ENCODE measurements at regions not wholly inside any gene's neighbourhood (a gene's known extent, or its start where the extent isn't known, plus 50 kb on each side); places are given as distances from the start of the nearest gene placed in this dataset.

DNA sequence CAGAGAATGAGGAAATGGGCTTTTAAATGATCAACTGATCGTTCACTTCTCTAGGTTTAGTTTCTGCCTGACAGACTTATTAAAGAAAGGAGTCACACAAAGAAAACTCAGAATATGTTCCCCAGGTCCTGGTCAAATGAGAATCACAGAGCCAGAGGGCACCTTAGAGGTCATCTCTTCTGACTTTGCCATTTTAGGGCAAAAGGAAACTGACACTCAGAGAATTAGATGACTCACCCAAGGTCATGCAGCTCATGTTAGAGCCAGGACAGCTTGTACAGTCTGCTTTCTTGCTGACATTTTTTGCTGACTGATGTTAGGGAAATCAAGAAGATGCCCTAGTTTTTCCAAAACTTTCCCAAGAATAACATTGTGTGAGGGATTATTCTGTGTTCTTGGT lies 312.7 kb upstream of the SP8 start:
- DNase-seq, result no peak

DNA sequence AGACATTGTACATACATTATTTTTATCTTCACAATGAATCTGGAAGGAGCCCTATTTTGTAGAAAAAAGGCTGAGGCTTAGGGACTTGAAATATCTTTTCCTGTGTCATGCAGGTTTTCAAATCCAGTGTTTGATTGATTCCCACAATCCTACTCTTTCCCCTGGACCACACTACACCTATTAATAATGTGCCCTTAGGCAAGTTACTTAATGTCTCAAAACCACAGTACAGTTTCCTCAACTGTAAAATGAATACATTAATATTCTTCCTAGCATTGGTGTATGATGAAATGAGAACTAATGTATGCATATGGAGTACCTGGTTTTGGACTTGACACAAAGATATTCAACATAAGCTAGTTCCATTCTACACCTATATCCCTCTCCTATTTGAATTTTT lies 313.3 kb upstream of the SP8 start:
- DNase-seq, result no peak

GRCh38 chr7:21101541-21101940 lies 314.9 kb upstream of the SP8 start:
- no peak for DNase-seq

GRCh38 chr7:21103426-21104123 lies 316.9 kb upstream of the SP8 start:
- DNase-seq, result no peak

DNA sequence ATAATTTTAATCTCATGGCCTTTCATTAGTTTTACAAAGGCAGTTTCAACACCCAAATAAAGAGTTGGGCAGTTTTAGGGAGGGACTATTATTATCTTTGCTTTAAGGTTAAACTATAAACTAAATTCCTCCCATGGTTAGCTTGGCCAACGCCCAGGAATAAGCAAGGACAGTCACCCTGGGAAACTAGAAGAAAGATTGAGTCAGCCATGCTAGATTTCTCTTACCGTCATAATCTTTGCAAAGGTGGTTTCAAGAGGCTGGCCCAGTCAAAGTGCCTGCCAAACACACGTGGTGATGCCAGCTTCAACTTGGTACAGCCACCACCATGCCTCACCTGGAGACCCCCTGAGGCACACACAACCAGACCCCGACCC lies 317.4 kb upstream of the SP8 start:
- DNase-seq, result no peak

DNA sequence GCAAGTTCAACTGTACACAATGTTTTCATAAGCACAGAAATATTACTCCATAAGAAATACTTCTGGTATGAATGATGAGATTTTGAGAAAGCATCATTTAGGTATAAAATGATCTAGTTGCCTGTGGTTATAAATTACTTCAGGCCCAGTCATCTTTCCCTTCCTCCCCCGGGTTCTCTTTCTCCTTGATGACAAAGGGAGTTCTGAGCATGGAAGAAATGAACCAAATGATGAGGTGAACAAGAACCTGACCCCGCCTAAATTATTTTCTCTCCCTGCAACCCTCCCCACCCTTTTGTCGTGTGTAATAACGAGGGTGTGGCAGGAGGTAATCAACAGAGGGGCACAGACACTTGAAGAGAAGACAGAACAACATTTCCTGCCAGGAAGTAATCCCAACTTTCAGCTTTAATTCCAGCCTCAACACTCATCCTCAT lies 319.6 kb upstream of the SP8 start:
- DNase-seq, result no peak

DNA sequence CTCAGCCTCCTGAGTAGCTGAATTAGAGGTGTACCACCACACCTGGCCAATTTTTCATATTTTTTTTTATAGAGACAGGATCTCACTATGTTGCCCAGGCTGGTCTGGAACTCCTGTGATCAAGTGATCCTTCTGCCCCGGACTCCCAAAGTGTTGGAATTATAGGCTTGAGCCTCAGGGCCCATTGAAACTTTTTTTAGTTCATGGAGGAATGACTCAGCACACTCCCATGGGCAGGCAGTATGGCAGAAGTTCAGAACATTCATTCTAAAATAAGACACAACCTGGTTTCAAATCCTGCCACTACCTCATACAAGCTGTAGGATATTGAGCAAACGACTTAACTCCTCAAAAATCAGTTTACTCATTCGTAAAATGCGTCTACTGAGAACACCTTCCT lies 320.4 kb upstream of the SP8 start:
- DNase-seq, result no peak

DNA sequence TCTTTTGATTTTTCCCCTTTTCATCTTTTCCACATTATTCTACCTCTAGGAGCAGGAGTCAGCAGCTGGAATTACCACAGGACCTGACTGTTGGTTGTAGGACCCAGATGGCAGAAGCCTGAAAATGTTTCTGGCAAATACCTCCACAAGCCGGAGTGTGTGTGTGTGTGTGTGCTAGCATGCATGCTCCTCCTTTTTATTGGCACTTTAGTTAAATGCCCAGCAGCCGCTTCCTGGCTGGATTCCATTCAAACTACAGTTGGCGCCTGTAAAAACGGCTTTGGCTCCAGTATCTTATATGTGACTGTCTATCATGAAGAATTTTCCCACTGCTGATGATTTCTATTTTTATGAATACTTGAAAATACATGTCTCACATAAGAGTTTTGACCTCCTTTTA lies 319.7 kb upstream of the SP4 start:
- peak; percentile 54 for DNase-seq

GRCh38 chr7:21113609-21114415 lies 314.1 kb upstream of the SP4 start:
- no peak for DNase-seq

DNA sequence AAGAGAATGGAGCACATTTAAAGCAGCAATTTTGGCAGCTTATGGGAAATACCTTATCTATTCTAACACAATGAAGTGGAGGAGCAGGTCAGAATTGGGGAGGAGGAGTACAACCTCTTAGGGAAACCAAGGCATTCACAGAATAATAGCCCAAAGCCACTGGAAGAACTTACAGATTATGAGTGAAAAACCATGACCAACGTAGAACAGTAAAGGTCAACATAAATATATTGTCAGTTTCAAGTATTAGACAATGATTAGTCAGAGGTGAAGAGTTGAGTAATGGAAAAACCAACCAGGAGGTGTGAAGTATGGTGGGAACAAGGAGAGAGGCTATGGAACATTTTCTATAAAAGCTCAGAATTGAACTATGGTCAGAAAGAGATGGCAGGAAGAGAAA lies 304.3 kb upstream of the SP4 start:
- DNase-seq, result no peak

DNA sequence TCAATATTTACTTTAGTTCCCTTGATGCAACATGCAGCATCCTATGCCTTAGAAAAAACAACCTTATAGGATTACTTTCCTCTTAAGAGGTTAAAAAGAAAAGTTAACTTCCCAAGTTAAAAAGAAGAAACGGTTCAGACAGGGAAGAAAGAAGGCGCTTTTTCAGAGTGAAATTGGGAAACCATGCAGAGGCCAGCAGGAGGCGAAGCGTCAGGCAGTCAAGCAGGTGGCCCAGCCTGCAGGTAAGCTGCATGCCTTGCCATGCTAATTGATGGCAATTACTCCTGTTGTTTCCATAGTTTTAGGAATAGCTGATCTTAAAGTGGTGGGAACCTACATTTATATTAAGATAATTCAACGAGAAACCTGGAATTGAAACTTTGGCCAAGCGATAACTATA lies 302.6 kb upstream of the SP4 start:
- DNase-seq, result no peak

DNA sequence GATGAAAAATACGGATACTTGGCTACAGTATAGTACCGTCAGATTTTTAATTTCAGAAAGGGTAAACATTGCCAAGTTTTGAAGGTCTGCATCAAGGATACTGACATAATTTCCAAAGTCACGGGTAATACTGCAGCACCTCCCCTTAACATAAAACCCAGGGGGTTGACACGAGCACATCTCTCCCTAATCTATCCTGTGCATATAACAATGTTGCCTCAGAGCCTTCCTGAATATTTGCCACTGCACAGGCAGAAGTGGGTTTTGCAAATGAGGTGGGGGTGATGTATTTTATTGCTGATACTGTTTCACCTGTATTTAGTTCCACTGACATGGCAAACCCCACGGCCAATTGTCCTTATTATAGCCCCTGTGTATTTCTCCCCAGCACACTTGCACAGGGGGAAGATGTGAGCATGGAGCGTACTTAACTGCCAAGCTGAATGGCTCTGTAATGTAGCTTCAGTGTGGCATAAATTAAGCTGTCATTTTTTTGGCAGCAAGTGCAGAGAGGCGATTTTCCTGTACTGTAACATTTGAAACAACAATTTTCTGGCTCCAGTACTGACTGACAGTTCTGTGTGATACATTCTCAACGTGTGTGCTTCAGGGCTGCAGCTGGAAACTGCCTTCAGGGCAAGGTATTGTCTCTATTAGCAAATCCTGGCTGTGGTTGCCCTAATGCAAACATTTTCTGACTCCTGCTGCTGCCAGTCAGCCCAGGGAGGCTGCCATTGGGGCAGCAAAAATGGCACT lies 299.6 kb upstream of the SP4 start:
- peak; percentile 95 for DNase-seq

DNA sequence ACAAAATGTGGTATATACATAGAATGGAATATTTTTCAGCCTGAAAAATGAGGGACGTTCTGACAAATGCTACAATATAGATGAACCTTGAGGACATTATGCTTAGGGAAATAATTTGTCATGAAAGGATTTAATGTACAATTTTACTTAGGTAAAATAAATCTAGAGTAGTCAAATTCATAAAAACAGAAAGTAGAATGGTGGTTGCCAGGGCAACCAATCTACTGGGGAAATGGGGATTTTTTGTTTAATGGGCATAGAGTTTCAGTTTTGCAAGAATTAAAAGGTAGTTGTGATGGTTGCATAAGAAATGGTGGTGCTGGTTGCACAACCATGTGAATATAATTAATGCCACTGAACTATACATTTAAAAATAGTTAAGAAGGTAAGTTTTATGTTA lies 296.0 kb upstream of the SP4 start:
- no peak for DNase-seq

DNA sequence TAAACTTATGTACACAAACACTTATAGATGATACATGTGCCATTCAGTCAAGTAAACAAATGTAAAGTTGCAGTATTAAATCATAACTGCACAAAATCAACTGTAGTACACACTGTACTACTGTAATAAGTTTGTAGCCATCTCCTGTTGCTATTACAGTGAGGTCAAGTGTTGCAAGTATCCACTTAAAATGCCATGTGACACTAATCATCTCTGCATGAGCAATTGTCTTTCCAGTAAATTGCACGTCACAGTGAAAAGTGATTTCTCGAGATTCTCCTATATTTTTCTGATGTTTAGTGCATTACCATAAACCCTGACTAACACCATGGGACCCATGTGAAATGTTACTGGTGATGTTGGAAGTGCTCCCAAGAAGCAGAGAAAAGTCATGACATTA lies 293.3 kb upstream of the SP4 start:
- no peak for DNase-seq

DNA sequence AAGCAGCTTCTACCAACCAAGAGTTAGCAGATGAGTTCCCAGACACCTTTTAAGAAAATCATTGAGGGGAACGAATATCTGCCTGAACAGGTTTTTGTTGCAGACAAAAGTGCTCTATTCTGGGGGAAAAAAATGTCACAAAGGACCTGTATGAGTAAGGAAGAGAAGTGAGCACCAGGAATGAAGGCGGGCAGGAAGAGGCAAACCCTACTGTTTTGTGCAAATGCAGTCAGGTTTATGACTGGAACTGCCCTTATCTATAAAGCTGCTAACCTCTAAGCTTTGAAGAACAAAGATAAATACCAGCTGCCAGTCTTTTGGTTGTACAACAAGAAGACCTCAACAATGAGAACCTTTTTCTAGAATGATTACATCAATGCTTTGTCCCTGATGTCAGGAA lies 292.4 kb upstream of the SP4 start:
- DNase-seq, result no peak

DNA sequence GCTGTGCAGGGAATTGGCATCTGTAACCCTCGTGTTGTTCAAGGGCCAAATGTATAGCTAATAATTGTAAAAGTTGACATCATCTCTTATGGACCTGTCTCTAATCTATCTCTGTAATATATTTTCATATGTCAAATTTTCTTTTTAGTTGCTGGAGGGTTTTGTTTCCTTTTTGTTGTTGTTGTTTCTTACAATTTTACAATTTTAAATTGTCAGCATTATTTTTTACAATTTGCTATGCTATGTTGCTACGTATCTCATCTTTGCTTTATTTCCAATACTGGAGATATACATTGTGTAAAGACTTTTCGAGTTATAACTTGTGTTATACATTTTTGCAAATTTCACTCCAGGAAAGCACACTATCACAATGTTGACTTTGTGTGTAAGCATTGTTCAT lies 290.2 kb upstream of the SP4 start:
- DNase-seq, result no peak

DNA sequence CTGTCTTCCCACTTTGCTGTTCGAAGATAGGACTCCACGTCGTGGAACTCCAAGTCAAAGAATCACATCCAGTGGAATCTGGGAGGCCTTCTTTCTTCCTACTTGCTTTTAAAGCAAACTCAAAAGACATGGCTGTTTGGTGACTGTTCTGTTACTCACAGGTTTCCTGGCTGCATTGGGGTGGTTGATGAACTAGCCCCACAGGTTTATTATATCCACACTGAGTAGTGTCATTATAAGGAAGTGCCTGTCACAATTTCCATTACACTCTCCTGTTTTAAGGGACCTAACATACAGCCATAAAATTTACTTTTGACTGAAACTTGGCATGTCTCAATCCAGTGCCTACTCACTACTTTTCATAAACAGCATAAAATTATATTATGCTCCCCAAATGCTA lies 287.3 kb upstream of the SP4 start:
- no peak for DNase-seq

DNA sequence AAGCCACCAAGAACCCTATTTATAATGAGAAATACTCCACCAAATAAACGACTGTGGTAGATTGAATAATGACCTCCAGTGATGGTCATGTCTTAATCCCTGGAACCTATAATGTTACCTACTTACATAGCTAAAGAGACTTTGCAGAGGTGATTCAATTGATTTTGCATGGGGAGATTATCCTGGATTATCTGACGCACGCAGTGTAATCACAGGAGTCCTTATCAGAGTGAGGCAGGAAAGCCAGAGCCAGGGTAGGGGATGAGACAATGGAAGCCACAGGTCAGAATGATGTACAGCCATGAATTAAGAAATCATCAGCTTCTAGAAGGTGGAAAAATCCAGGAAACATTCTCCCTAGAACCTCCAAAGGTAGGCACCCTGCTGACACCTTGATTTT lies 286.4 kb upstream of the SP4 start:
- no peak for DNase-seq

DNA sequence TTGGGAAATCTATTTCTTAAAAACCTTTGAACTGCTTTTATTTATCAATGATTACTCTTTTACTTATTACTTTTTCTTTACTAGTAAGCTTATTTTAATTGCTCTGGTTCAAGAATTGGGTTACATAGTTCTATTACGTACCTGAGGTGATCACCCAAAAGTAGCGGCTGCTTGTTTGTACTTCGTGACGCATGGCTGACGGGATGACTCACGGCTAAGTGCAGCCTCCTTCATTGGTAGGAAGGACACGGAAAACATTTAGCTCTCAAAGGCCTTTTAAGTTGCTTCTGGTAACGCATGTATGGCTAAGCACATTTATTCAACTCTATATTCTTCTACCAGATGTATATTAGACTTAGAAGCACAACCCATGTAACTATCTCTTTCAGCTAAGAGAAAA lies 285.8 kb upstream of the SP4 start:
- no peak for DNase-seq

GRCh38 chr7:21146642-21147423 lies 281.1 kb upstream of the SP4 start:
- no peak for DNase-seq

- DNase-seq, result peak; percentile 83
Measured at GRCh38 chr7:21149809-21150208, 278.1 kb upstream of the SP4 start.

- DNase-seq, result no peak
Measured at GRCh38 chr7:21154614-21155013, 273.3 kb upstream of the SP4 start.

DNA sequence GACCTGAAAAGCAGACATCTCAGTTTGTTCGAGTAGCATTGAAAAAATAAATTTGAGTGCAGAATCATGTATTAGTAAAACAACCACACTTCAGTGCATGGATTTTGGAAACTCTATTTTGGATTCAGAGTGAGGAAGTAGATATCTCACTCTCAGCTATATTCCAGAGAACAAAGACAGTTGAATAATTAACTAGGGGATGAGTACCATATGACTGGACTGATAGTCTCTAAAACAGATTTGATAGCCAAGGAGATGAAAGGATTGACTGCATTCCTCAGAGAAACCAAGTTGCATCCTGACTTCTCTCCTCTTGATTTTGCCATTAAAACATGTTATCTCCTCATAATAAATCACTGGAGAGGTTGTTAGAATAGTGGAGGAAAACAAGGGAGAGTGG lies 268.4 kb upstream of the SP4 start:
- DNase-seq, result no peak
